NCI-H187 treated with DMSO at 0.1 percent for 48 hours (cell line): ENCODE measurements at regions not wholly inside any gene's neighbourhood (a gene's known extent, or its start where the extent isn't known, plus 50 kb on each side); places are given as distances from the start of the nearest gene placed in this dataset.

ENCODE experiments used
- DNase-seq: peaks from one replicate; lab custom pipeline; 2025; lab: John Stamatoyannopoulos, UW

- DNase-seq: peak; percentile 94
Measured at GRCh38 chr3:194769020-194769643, 83.4 kb downstream of the FAM43A start.

- DNase-seq: no peak
Measured at GRCh38 chr3:194772241-194773000, 86.7 kb downstream of the FAM43A start.

- no peak for DNase-seq
Measured at GRCh38 chr3:194773216-194773615, 87.5 kb downstream of the FAM43A start.

- peak; percentile 61 for DNase-seq
Measured at GRCh38 chr3:194773771-194774455, 88.2 kb downstream of the FAM43A start.

- DNase-seq: no peak
Measured at GRCh38 chr3:194775266-194775665, 89.6 kb downstream of the FAM43A start.

GRCh38 chr3:194775731-194776130 lies 90.0 kb downstream of the FAM43A start:
- no peak for DNase-seq

- DNase-seq: no peak
Measured at GRCh38 chr3:194777729-194778128, 92.0 kb downstream of the FAM43A start.

GRCh38 chr3:194779729-194780224 lies 94.1 kb downstream of the FAM43A start:
- DNase-seq: no peak

- no peak for DNase-seq
Measured at GRCh38 chr3:194780706-194781105, 95.0 kb downstream of the FAM43A start.

- no peak for DNase-seq
Measured at GRCh38 chr3:194781617-194782016, 95.9 kb downstream of the FAM43A start.

GRCh38 chr3:194782698-194783404 lies 97.2 kb downstream of the FAM43A start:
- no peak for DNase-seq

GRCh38 chr3:194784361-194784760 lies 98.7 kb downstream of the FAM43A start:
- DNase-seq: no peak

GRCh38 chr3:194785315-194785714 lies 99.6 kb downstream of the FAM43A start:
- DNase-seq: no peak

GRCh38 chr3:194787072-194787471 lies 101.4 kb downstream of the FAM43A start:
- no peak for DNase-seq

GRCh38 chr3:194787650-194788049 lies 102.0 kb downstream of the FAM43A start:
- no peak for DNase-seq

- no peak for DNase-seq
Measured at GRCh38 chr3:194792368-194792767, 106.7 kb downstream of the FAM43A start.

GRCh38 chr3:194797555-194798250 lies 112.0 kb downstream of the FAM43A start:
- no peak for DNase-seq

GRCh38 chr3:194798486-194798885 lies 112.8 kb downstream of the FAM43A start:
- DNase-seq: no peak

- no peak for DNase-seq
Measured at GRCh38 chr3:194800002-194800401, 114.3 kb downstream of the FAM43A start.

GRCh38 chr3:194801461-194802432 lies 116.1 kb downstream of the FAM43A start:
- DNase-seq: no peak
